ENCODE measurements at regions not wholly inside any gene's neighbourhood (a gene's known extent, or its start where the extent isn't known, plus 50 kb on each side); places are given as distances from the start of the nearest gene placed in this dataset.

DNA sequence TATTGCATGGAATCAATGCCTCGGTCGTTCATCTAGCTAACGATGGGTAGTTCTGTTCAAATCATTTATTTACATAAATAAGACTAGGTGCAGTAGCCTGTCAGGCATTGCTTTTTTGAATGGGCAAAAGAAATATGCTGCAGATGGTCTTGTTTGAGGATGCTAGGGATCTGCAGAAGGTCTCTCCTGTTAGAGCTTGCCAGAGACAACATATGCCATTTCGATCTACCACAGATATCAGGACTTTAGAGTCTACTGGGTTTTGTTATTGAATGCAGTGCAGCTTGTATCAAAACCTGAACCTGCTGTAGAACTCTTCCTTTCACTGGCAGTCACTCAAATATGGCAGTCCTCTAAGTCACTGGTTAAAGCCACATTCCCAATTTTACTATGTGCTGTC is 381.1 kb upstream of the CDH10 start:
- H3K4me1 ChIP-seq (ENCODE audit: control insufficient read depth in 1 of 2, insufficient read depth in 2 of 2, low read depth in 1 of 2, low read length in 1 of 2), result no peaks in the 10 kb centered on the region
- no peaks in the 10 kb centered on the region for H3F3A ChIP-seq (replicated peaks; ENCODE audit: insufficient read depth)
- H3K9me2 ChIP-seq, result no peaks in the 10 kb centered on the region
- H2AFZ ChIP-seq (ENCODE audit: low read depth), result no peak overlapping the region
- ChIA-PET CTCF (no interaction called here), POLR2A (no interaction called here)
- no peak for TF ChIP-seq SIN3A (IDR thresholded peaks at IDR 0.05; ENCODE audit: borderline replicate concordance, low read depth, low read length)
- TF ChIP-seq YY1 (IDR thresholded peaks at IDR 0.05; ENCODE audit: low read depth), result no peak
- TF ChIP-seq, protein P1, sequence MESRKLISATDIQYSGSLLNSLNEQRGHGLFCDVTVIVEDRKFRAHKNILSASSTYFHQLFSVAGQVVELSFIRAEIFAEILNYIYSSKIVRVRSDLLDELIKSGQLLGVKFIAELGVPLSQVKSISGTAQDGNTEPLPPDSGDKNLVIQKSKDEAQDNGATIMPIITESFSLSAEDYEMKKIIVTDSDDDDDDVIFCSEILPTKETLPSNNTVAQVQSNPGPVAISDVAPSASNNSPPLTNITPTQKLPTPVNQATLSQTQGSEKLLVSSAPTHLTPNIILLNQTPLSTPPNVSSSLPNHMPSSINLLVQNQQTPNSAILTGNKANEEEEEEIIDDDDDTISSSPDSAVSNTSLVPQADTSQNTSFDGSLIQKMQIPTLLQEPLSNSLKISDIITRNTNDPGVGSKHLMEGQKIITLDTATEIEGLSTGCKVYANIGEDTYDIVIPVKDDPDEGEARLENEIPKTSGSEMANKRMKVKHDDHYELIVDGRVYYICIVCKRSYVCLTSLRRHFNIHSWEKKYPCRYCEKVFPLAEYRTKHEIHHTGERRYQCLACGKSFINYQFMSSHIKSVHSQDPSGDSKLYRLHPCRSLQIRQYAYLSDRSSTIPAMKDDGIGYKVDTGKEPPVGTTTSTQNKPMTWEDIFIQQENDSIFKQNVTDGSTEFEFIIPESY (IDR thresholded peaks at IDR 0.05; ENCODE audit: borderline replicate concordance, low read depth), result no peak
- no peak for TF ChIP-seq GABPA (IDR thresholded peaks at IDR 0.05; ENCODE audit: low read depth)
- no peak for TF ChIP-seq RFX5 (IDR thresholded peaks at IDR 0.05; ENCODE audit: low read length)
- no peak for TF ChIP-seq GATA2 (CRISPR knock-in tag; IDR thresholded peaks at IDR 0.05)
- no peak for TF ChIP-seq SMC3 (IDR thresholded peaks at IDR 0.05; ENCODE audit: low read depth, low read length)
- TF ChIP-seq, protein P2, sequence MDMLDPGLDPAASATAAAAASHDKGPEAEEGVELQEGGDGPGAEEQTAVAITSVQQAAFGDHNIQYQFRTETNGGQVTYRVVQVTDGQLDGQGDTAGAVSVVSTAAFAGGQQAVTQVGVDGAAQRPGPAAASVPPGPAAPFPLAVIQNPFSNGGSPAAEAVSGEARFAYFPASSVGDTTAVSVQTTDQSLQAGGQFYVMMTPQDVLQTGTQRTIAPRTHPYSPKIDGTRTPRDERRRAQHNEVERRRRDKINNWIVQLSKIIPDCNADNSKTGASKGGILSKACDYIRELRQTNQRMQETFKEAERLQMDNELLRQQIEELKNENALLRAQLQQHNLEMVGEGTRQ (IDR thresholded peaks at IDR 0.05; ENCODE audit: borderline replicate concordance, low read depth, low read length), result no peak
- no peak for TF ChIP-seq JUND (IDR thresholded peaks at IDR 0.05)
- no peak for TF ChIP-seq RCOR1 (IDR thresholded peaks at IDR 0.05; ENCODE audit: low read length)
- no peak for TF ChIP-seq FOXJ3 (CRISPR knock-in tag; IDR thresholded peaks at IDR 0.05)
- TF ChIP-seq, protein P3, sequence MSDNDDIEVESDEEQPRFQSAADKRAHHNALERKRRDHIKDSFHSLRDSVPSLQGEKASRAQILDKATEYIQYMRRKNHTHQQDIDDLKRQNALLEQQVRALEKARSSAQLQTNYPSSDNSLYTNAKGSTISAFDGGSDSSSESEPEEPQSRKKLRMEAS (IDR thresholded peaks at IDR 0.05; ENCODE audit: low read depth), result no peak
- TF ChIP-seq, protein P4, sequence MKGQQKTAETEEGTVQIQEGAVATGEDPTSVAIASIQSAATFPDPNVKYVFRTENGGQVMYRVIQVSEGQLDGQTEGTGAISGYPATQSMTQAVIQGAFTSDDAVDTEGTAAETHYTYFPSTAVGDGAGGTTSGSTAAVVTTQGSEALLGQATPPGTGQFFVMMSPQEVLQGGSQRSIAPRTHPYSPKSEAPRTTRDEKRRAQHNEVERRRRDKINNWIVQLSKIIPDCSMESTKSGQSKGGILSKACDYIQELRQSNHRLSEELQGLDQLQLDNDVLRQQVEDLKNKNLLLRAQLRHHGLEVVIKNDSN (IDR thresholded peaks at IDR 0.05; ENCODE audit: borderline replicate concordance, low read depth), result no peak
- TF ChIP-seq EZH2phosphoT487 (IDR thresholded peaks at IDR 0.05; ENCODE audit: borderline replicate concordance, low read depth), result no peak
- TF ChIP-seq ELF1 (IDR thresholded peaks at IDR 0.05), result no peak
- TF ChIP-seq TAF1 (IDR thresholded peaks at IDR 0.05; ENCODE audit: borderline replicate concordance, low read depth, low read length), result no peak
- TF ChIP-seq NRF1 (IDR thresholded peaks at IDR 0.05; ENCODE audit: low read depth, low read length), result no peak
- TF ChIP-seq POLR2AphosphoS5 (IDR thresholded peaks at IDR 0.05; ENCODE audit: low read depth, low read length), result no peak
- TF ChIP-seq EP300 (IDR thresholded peaks at IDR 0.05; ENCODE audit: borderline replicate concordance in 1 of 2, low read depth in 1 of 2, low read length in 1 of 2), result no peak
- TF ChIP-seq TCF12 (IDR thresholded peaks at IDR 0.05), result no peak
- no peaks in the 10 kb centered on the region for H3K27me3 ChIP-seq (ENCODE audit: insufficient read depth)
- no peaks in the 10 kb centered on the region for H3K9me3 ChIP-seq
- H3K79me2 ChIP-seq (ENCODE audit: insufficient read depth), result no peaks in the 10 kb centered on the region
- no peak overlapping the region for H3K9ac ChIP-seq
- DNase-seq, result no peak
- H3K4me2 ChIP-seq, result no peak overlapping the region
- H3K4me3 ChIP-seq (ENCODE audit: low read depth in 2 of 2, low read length in 1 of 2), result no peak overlapping the region
- H4K20me1 ChIP-seq (ENCODE audit: insufficient read depth), result no peaks in the 10 kb centered on the region
- 1% methylated on average over 4 of the region's 4 CpGs for WGBS (ENCODE audit: low lambda C conversion rate)
- H3K36me3 ChIP-seq (replicated peaks in 1 of 2; ENCODE audit: control insufficient read depth in 1 of 2, insufficient read depth in 2 of 2, low read length in 1 of 2), result no peaks in the 10 kb centered on the region
- H3K27ac ChIP-seq (ENCODE audit: low read depth in 2 of 2, low read length in 1 of 2), result no peak overlapping the region

All from SK-N-SH (cell line).